NCI-H2081 treated with DMSO at 0.1 percent for 48 hours (cell line): ENCODE measurements at regions not wholly inside any gene's neighbourhood (a gene's known extent, or its start where the extent isn't known, plus 50 kb on each side); places are given as distances from the start of the nearest gene placed in this dataset.
"Not testable (repeated sequence)": the region's sequence is repeated elsewhere in the genome, so short reads cannot be mapped to it uniquely, and the experiment has no call there.

ENCODE experiments used
- DNase-seq: peaks from one replicate; lab custom pipeline; 2025; lab: John Stamatoyannopoulos, UW

DNA sequence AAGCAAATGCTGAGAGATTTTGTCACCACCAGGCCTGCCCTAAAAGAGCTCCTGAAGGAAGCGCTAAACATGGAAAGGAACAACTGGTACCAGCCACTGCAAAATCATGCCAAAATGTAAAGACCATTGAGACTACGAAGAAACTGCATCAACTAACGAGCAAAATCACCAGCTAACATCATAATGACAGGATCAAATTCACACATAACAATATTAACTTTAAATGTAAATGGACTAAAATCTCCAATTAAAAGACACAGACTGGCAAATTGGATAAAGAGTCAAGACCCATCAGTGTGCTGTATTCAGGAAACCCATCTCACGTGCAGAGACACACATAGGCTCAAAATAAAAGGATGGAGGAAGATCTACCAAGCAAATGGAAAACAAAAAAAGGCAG is 702.7 kb upstream of the INTU start:
- DNase-seq, result not testable (repeated sequence)

DNA sequence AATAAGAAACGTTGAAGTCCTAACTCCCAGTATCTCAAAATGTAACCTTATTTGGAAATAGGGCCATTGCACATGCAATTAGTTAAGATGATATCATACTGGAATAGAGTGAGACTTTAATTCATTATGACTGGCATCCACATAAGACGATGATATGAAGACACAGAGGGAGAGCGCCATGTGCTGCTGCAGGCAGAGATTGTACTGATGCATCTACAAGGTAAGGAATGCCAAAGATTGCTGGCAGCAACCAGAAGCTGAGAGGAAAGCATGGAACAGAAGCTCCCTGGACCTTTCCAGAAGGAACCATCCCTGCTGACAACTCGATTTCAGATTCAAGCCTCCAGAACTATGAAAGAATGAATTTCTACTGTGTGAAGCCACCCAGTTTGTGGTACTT is 697.0 kb upstream of the INTU start:
- DNase-seq, result no peak

DNA sequence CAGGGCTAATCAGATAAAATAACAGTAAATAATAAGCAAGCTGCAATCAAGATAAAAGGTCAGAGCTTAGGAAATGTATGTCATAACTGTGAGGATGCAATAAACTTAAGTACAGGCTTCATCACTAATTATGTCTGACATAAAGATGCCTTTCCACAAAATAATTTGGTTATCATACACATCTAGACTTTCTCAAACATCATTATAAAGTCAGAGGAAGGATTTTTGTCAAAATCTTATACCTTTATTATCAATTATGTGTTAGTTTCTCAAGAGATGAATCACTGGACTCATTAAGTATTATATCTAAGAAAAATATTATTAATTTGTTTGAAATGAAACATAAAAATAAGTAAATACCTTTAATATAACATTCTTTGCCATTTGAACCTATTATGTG is 695.4 kb upstream of the INTU start:
- no peak for DNase-seq

DNA sequence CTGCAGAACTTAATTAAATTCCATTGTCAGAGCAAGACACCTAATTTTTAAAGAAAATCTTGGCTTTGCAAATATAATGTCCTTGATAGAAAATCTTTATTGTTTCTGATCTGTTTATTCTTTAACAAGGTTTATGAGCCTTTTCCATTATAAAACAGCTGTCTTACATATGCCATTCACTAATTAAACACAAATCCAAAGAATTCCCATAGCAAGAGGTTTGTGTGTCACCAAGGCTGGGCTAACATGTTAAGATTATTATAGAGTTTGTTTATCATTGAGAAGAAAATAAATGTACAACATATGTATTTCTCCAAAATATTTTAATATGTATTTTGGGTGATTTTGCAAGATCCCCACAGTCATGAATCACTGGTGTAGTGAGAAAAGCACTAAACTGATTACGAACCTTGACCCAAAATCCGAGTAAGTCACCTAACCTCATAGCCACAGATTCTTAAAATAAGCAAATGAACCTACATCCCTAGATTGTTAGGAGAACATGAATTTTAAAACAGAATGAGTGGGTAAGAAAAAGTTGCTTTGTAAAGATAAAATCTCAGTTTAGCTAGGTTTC is 694.8 kb upstream of the INTU start:
- DNase-seq, result no peak

DNA sequence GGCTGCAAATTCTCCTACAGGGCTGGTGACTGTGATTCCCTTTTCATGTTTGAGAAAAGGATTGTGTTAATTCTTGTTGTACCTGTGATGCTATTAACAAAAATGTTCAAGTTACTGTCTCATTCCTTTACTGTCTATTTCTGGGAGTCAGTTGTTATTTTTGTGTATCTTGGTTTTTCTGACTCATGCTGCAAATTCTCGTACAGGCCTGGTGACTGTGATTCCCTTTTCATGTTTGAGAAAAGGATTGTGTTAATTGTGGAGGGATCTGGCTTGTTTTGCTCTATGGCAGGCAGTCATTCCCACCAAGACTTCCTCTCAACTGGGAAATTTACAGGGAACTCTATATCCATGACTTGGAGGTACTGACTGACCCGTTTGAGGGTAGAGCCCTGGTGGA is 693.4 kb upstream of the INTU start:
- no peak for DNase-seq

DNA sequence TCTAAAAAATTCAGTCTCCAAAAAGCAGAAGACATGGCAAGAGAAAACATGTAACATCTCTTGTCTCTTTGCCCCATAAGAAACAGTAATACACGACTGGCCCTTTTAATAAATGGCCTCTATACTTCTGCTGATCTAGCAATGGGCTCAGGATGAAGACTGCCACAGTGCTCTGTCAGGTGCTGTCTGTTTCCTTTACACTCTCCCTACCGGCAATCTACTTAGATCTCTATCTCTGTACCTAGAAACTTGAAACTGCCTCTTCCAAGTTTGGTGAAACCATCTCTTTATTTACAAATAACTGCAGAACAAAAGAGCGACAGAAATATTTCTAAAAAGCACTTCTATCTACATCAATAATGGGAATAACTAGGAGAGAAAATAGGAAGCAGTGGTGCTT is 685.2 kb upstream of the INTU start:
- no peak for DNase-seq

DNA sequence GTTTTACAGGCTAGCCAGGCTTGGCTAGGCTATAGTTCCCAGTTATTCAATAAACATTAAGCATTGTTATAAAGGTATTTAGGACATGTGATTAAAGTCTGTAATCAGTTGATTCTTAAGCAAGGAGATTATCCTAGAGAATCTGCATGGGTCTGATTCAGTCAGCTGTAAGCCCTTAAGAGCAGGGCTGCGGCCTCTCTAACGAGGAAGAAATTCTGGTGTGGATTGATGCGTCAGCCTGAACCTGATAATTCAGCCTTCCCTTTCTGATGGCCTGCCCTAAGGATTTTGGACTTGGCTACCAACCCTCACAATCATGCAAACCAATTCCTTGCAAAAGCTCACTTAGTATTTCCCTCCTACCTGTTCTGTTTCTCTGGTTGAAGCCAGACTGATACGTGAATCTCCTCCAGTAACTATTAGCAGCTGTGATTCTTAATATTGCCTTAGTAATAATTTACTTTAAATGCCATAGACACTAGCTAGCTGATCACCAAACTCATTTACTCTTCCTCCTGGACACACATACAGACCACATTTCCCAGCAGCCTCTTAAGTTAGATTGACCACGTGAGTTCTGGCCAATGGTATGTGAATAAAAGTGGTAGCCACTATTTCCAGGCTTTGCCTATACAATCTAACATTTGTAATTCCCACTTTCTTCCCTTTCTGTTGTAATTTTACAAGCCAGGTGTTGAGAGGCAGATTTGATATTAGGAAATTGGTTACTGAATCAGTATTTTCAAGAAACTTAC is 678.0 kb upstream of the INTU start:
- no peak for DNase-seq

DNA sequence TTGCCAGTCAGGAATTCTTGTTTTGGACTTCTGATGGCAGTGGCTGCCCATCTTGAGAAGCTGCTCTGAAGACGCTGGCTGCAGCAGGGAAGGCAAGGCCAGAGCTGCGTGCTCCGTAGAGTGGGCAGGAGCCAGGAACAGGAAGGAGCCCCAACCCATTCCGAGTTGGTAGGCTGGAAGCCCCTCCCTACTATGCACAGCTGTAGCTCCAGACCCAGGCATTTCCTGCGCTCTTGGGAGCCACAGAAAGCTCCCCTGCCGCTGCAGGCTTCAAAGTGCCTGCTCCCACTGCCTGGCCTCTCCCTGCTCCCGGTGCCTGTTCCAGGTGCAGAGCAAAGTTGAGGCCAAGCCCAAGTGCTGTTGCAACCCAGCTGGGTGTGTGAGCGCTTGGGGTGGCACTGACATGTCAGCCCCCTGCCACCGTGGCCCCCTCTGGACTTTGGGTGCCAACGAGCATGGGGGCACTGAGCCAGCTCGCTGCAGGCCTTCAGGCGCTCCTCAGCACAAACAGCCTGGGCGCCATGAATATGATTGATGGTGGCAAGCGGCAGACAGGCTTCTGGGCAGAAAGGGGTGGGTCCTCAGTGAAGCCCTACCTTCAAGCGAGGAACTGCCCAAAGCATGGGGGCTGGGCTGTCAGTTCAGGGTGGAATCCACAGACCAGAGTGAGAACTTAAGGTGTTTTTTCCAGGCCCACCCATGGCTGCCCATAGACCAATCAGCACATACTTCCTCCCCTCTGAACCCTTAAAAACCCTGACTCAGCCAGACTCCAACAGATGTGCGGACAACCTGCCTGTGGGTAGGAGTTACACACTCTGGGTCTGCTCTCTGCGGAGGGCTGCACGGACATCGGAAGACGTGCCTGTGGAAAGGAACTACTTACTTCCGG is 677.2 kb upstream of the INTU start:
- no peak for DNase-seq

DNA sequence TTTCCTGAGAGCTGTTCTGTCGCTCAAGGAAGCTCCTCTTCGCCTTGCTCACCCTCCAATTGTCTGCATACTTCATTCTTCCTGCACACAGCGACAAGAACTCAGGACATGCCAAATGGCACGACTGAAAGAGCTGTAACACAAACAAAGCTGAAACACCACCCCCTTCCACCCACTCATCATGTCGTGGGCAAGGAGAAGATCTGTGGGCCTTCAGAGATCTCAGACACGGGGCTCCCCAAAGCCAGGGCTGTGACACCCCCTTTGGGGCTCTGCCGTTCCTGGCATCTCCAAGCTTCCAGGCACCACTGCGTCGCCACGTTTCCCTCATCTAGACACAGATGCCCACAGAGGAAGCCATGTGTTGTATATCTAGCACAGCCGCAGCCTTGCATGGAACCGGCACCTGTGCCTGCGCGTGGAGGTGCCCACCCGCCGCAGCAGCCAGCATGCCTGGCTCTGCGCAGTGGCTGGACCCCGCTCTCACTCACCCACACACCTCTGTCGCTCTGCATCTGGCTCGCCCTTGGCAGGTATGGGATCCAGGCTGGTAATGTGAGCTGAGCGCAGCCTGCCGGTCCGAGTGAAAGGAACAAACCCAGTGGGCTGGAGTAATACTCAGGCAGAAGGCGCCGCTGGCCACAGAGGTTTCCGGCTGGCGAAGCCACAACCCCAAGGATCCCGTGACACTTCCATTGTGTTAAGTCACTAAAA is 676.4 kb upstream of the INTU start:
- no peak for DNase-seq

DNA sequence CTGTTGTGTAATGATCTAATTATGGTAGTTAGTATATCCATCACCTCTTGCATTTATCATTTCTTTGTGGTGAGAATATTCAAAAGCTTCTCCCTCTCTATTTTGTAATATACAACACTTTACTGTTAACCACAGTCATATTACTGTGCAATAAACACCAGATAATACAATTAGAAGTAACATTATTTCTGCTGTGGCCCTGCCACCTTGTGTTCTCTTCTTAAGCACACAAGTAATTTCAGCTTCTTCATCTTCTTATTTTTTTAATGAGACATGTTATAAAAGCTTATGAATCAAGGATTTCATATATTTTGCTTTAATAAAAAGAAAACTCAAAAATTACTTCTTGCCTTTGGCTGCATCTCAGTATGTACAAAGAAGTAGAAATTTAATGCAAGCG is 675.2 kb upstream of the INTU start:
- DNase-seq, result no peak

DNA sequence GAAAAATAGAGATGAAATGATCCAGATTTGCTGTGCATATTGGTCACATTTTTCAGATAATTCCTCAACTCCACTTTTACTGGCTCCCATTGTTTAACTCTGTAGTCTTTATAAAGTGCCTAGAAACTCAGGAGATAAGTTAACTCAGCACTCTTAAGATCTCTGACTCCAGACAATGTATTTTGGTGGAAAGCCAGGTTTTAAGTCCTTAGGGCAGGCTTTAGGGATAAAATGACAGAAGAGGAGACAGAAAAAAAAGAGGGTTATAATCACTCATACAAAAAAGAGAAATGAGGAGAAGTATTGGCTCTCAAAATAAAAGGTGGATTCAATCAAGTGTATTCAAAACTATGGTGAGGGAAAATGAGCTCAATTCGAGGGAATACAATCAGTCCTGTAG is 674.8 kb upstream of the INTU start:
- DNase-seq, result no peak

DNA sequence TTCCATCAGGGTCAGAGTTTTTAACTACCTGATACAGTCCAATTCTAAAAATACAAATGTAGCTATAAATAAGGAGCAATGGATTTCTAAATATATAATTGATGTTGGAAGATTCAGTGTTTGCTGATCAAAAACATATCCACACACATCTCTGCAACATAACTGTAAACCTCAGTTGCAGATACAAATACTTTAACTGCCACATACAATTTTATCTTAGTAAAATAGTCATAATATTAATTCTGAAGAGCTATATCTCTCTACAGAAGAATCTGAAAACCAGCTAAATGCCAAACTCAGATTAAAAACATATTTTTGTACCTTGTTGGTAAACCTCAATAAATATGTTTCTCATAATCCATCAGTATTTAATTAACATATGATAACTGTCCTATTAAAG is 674.3 kb upstream of the INTU start:
- DNase-seq, result no peak

DNA sequence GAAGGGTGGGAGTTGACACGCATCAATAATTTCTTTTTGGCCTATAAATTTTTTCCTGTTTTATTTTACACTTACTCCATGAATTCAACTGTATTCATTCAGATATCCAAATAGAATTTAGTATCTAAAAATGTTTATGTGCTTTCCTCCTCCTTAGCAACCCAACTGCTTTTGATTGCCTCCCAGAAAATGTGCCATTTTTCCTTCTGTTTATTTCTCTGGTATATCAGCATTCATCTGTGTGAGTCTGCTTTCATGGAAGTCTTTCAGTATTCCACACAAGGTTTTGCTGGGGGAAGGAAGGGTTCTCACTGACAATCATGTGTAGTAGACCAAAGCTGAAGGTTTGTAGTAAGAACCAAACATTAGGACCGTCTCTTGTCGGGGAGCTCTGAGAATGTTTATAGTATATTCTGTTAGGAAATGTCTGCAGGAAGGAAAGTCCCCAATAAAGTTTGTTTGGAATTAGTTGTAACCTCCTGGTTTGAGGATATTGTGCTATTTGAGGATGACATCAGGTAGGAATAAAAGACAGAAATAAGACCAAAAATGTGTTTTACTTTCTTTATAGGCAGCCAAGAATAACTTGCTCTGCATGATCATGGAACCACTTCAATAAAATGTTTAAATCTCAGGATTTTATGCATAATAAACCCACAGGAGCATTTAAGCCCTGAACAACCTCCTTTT is 673.6 kb upstream of the INTU start:
- DNase-seq, result no peak

DNA sequence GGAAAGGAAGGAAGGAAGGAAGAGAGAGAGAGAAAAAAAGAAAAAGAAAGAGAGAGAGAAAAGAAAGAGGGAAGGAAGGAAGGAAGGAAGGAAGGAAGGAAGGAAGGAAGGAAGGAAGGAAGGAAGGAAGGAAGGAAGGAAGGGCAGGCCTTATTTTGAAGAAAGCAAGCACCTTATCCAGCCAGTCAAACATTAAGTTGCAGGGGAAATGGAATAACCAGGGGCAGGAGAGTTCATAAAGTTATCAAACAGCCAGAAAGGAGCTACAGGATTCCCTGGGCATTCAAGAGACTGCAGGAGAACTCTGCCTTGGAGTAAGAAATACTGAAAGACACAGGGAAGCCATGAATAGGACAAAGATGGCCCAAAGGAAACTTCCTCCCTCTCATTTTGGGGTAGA is 672.0 kb upstream of the INTU start:
- no peak for DNase-seq

DNA sequence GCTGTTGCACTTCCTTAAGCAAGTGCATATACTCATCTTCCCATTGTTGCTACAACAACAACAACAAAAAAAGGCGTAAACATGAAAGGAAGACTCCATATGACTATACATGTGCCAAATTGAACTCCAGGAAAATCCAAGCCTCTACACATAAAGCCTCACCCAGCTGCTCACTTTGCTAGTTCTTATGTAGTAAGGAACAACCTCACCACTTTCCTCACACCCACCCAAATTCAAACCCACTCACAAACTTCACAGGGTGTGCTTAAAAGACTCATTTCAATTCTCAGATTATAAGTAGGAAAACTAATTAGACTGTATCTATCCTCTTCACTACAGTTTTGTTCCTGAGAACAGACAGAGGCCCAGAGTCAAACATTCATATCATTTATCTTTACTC is 671.1 kb upstream of the INTU start:
- no peak for DNase-seq

DNA sequence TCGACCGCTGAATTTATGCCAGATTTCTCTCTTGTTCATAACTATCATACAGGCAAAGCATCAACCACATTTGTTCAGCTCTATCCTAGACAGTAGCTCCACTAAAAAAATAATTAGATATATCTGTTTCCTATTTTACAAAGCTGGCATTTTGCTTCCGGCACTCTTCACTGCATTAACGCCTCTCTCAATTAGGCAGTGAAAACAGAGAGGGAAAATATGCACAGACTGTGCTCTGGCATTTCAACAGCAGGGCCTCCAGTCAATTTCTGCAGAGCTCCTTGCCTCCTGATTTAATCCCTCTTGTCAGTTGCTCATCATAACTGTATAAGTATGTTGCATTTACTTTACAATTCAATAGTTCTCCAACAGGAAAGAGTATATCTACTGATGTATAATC is 666.9 kb upstream of the INTU start:
- no peak for DNase-seq

DNA sequence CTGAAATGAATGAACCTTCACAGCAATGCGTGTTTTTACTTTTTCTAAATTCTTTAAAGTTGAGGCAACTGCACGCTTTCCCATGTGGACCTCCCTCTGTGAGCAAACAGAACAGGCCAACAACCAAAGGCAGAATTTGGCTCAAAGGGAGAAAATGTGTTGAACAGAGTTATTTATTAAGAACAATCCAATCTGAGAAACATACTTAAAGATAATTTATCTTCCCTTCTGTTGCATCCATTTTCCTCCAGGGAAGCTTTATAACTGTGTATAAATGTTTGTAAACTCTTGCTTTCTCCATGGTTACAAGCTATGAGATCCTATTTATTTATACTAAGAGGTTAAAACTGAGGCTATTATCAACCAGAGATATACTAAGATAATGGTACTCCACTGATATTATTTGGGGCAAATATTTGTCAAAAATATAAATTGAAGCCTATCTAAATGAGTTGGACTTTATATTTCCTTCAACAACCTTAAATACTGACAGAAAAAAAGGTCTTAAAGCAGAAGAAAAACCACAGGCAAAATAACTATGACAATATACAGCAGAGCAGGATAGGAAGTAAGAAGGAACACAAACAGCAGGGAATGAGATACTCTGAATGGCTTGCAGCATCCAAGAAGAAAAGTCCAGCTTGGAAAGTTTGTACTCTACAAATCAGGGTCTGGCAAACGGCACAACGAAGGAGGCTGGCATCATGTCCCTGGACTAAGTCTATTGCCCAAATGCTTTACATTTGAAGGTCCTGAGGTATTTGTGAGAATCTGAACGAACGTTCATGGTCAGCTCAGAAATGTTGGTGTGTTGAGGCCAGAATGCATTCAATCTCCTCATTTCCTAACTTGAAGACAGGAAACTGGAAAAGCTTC is 663.2 kb upstream of the INTU start:
- DNase-seq, result no peak

DNA sequence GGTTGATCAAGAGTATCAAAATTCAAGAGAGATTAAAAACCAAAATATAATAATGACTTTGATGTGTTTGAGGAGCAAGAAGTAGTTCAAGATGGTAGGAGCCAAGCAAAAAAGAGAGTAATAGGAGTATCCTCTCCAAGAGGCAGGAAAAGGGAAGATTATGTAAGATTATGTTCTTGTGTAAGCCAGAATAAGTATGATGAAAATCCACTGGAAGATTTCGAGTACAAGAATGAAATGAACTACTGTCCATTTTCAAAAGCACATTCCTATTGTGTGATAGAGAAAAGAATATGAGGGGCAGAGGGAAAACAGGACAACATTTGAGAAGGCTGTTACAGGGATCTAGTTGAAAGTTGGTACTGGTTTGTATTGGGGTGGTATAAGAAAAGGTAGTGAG is 659.6 kb upstream of the INTU start:
- no peak for DNase-seq

DNA sequence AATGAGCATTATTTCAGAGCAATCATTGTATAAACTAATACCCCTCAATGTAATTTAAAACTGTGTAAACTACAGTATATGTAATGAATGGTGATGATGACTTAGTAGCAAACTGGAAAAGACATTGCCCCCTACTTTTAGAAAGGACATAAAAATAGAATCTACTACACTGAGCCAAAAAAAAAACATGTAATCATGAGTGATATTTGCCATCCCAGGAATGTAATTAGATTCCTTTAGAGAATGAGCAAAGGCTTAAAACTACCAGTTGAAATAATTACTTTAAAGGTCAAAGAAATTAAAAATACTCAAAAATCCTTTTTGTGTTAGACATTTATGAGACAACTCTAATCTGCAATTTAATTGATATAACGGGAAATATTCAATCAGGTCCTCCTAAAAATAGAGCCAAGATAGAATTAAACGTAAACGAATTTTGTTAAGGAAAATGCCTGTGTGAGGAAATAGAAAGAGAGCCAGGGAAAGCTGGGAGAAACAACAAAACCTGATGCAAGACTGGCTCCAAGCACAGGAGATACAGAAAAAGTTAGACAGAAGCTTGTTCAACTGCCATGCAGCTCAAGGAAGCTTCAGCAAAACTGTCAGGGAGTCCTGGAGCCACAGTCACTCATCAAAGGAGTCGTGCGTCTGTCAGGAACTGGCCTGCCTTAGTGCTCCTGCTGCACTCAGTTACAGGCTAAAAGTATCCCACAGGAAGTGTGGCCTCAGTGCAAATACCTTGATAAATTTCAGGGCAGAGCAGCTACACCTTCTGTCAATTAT is 655.7 kb upstream of the INTU start:
- DNase-seq, result no peak

DNA sequence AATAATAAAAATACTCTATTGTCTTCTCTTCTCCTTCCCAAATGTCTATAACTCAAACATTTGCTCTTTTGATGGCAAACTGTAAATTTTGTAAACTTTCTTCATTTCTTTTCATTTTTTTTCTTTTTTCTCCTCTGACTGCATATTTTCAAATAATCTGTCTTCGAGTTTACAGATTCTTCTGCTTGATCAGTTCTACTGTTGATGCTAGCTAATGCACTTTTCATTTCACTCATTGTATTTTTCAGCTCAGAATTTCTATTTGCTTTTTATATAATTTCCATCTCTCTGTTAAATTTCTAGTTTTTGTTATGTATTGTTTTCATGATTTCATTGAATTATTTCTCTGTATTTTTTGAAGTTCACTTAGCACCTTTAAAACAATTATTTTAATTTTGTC is 646.8 kb upstream of the INTU start:
- DNase-seq, result no peak
